GM21381 (cell line): ENCODE measurements at regions not wholly inside any gene's neighbourhood (a gene's known extent, or its start where the extent isn't known, plus 50 kb on each side); places are given as distances from the start of the nearest gene placed in this dataset.

Experiments used
- ATAC-seq: cut with Tn5 transposase; IDR thresholded peaks from one replicate; pipeline ENCODE4 v1.9.1; 2021; ENCODE audit warnings: mild to moderate bottlenecking, moderate library complexity; ENCODE audit not compliant: unreplicated experiment

DNA sequence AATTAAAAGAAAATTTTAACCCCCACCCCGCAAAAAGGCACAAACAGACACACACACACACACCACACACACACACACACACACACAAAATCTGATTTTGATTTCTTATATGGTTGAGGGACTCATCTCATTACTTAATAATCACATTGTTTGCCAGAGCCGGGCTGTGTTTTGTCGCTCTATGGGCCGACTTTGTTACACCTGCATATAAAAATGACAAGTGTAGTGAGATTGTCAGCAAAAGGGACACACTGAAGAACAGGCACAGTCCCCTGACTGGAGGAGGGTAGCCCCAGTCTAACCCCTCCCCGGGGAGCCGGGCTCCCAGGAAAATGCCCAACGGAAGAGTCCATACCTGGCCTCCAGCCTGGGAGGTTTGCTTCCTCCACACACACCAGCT is 221.6 kb downstream of the ENGASE start:
- no peak for ATAC-seq

DNA sequence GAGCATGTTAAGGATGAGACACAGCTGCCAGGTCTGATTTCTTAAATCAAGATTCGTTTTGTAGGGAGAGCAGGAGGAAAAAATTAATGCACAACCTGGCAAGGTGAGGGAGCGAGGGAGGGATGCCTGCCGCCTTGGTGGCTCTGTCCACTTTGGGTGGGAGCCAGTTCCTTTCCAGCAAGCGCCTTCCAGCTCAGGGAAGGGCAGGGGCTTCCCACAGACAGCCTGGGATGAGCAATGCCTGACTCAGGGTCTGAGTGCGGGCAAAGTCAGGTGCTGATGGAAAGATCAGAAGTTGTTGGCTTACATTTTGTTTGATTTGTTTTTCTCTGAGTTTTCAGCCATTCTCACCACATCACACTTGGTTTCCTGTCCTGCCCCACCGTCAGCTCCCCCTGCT is 220.7 kb downstream of the ENGASE start:
- no peak for ATAC-seq

DNA sequence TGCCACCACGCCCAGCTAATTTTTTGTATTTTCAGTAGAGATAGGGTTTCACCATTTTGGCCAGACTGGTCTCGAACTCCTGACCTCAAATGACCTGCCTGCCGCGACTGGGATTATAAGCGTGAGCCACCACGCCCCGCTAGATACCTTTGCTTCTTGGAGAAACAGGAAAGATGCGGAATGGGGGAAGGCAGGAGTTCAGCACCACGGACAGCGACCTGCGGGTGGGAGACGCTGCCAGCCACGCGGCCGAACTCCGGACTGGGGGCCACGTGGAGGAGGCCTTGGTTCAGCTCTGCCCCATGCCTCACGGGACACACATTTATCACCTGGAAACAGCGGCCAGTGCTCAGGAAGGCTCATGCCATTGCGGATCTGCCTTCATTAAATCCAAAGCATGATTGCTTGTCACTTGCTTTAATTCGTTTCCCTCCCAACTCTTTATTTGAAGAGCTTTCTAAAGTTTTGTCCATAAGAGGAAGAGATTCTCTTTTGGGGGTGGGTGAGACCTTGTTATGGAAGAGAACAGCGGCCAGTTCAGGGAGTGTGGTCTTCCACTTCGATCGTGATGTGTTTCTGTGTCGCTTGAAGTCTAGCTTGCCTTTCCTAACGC is 219.9 kb downstream of the ENGASE start:
- ATAC-seq: no peak

DNA sequence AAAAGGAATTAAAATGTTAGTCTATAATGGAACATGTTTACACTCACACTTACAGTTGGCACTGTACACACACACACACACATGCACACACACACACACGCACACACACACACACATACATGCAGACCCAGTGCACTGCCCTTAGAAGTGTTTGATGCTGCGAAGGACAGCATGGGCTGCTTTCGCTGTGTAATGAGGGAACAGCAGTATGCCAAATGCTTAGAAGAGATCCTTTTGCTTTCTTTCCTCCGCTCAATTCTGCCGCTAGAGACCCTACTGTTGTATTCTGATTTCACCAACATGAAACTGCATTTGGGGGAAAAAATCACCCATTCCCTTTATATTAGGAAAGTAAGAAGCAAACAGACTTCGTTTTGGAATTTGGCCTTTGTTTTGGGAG is 217.9 kb downstream of the ENGASE start:
- ATAC-seq: no peak

DNA sequence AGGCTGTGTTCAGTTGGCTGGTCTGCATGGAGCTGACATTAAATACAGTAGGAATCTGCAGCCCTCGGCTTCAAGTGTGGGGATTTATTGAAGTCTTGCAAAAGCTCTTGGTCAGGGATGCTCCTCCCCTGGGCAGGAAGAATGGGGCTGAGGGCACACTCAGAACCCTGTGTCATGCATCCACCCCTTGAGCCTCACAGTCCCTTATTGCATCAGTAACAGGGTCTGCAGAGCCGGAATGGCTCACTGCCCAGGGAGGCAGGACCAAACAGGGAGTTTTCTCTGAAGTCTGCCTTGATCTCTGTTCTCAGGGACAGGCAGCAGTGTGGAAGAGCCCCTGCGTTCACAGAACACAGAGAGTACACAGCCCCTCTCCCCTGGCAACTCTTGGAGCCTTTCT is 216.8 kb downstream of the ENGASE start:
- ATAC-seq: no peak

GRCh38 chr17:79290726-79291125 is 216.1 kb downstream of the ENGASE start:
- no peak for ATAC-seq

GRCh38 chr17:79288950-79289349 is 214.3 kb downstream of the ENGASE start:
- ATAC-seq: no peak

- ATAC-seq: no peak
Observed at GRCh38 chr17:79286440-79286839, 211.8 kb downstream of the ENGASE start.

GRCh38 chr17:79285973-79286372 is 211.3 kb downstream of the ENGASE start:
- ATAC-seq: no peak

- ATAC-seq: no peak
Observed at GRCh38 chr17:79282294-79282693, 207.7 kb downstream of the ENGASE start.

DNA sequence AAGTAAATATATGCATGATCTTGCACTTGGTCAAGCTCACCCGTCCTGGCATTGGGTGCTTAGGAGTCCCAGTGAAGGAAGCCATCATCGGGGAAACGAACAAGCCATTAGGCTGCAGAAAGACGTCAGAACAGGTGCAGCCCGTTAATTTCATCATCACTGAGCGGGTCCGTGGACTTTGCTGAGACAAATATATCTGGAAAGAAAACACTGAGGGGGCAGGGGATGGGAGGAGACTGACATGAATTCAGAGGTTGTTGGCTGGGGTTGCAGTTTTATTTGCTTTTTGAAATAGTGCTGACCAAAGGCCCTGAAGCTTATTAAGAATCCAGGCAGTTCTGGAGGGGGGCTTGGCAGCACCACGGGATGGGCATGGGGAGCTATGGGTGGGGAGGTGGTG is 207.2 kb downstream of the ENGASE start:
- ATAC-seq: no peak

- no peak for ATAC-seq
Observed at GRCh38 chr17:79280866-79281572, 206.4 kb downstream of the ENGASE start.

DNA sequence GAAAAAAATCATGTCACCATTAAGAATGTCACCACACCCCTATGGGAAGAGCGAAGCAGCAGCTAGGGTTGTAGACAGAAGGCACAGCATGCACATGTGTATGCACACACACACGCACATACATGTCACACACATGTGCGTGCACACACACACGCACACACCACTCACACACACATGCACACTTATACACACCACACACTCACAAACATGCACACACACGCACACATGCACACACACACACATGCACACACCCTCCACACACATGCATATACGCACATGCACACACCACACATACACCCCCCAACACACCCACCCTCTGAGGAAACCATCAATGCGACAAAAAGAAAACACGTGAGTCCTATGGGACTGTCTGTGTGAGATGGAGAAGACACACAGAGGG is 205.4 kb downstream of the ENGASE start:
- no peak for ATAC-seq

DNA sequence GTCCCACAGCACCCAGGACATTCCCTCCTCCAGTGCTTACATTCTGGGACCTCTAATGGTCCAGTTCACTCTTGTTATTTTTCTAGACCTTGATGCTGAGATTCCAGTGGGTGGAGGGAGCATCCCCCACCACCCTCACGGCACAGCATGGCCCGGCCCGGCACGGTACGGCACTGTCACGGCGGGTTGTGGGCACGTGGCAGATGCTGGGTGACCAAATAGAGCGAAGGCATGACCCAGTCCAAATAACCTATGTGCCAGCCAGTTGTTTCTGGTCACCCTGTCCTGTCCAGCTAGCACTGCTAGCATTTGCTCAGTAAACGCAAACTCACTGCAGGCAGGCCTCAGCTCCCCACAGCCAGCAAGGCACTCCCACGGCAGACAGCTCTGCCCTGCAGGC is 204.7 kb downstream of the ENGASE start:
- no peak for ATAC-seq

- ATAC-seq: no peak
Observed at GRCh38 chr17:79276821-79277220, 202.2 kb downstream of the ENGASE start.

- no peak for ATAC-seq
Observed at GRCh38 chr17:79273660-79274059, 199.0 kb downstream of the ENGASE start.

GRCh38 chr17:79272666-79273219 is 198.1 kb downstream of the ENGASE start:
- no peak for ATAC-seq

DNA sequence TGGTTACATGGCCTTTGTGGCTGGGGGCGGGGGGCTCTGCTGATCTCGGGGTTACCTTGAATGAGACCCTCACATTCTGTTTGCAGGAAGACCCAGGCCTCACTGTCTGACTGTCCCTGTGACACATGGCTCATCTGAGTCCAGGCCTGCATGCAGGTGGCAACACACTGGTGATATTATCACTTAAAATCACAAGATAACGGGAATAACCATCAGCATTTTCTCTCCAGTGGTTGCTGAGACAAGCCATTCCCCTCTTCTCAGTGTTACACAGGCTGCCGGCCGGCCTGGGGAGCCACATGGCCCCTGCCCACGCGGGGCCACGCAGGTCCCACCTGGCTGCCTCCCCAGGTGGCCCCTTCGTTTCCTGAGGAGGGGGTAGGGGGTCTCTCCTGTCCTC is 197.6 kb downstream of the ENGASE start:
- no peak for ATAC-seq

DNA sequence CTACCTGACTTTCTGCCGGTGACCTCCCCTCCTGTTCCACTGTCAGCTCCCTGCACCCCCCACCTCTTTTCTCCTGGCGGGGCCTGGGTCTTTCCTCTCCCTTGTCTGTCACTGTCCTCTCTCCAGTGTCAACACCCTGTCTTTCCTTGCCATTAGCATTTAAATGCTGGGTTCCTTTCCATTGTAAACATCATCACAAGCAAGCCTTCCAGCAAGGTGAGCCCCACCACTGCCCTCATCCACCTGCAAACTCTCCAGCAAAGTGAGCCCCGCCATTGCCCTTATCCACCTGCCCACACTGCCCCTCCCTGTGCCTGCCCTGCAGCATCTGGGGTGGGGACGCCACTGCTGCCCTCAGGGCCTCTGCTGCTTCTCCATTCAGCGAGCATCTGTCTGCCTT is 195.0 kb downstream of the ENGASE start:
- no peak for ATAC-seq

DNA sequence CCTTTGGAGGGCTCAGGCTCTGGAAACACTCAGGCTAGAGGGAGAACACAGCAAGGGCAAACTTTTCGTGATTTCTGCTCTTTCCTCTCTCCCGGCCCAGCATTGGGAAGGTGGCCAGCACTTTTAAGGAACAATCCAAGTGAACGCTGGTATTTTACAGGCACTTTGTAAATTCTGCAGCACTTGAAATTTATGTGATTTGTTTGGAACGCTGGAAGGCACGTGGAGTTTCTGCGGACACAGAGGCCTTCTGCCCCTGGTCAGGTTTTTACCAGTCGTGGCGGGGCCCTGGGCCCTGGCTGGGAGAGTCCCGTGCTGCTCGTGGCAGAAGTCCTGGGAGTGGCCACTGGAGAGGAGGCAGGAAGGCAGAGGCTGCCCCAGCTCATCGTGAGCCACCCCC is 188.6 kb downstream of the ENGASE start:
- ATAC-seq: no peak

DNA sequence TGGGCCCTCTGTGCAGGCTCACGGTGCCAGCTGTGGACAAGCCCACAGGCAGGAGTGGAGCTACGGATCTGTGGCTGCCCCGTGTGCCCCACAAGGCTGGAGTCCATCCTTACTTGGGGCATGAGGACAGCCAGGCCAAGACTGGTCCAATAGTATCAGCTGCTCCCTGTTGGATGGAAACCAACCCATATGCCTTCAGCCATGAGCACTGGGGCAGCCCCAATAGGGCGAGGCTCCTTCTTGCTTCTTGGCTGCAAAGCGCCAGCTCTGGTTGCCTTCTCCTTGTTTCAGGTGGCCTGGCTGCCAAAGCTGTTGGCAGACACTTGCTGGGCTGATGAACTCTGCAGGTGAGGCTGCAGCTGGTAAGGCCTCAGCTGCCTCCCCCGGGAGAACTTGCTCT is 188.0 kb downstream of the ENGASE start:
- no peak for ATAC-seq

DNA sequence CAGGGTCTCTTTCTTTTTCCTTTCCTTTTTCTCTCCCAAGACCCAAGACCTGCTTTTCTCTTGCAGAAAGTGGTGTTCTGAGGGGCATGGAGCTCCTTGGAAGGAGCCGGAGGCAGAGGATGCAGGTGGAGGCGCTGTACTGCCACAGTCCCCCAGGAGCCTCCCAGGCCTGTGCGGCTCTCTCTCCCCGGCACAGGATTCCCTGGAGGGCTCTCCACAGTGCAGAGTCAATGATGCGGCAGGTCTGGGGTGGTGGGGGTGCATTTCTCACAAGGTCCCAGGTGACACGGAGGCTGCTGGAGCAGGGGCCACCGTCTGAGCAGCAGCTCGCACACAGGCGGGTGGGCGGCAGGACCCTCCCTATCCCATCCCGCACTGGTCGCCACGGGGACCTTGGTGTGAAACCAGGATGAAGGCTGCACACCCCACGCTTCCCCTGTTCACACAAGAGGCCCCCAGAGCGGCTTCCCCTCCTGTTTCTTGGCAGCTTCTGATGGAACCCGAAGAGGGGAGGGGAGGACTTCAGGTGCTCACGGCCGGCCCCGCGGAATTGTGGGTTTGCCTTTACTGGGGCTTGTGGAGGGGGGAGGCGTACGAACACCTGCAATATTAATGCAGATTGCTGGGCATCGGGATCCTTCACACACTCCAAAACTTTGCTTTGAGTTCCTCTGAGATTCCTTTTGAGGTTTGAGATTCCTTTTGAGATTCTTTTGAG is 186.9 kb downstream of the ENGASE start:
- no peak for ATAC-seq
